ENCODE measurements at regions not wholly inside any gene's neighbourhood (a gene's known extent, or its start where the extent isn't known, plus 50 kb on each side); places are given as distances from the start of the nearest gene placed in this dataset.

- DNase-seq, result no peak
Observed at GRCh38 chr6:163723759-163724158, 309.2 kb downstream of the QKI start.

GRCh38 chr6:163721922-163722692 is 307.6 kb downstream of the QKI start:
- DNase-seq, result no peak

GRCh38 chr6:163721435-163721834 is 306.9 kb downstream of the QKI start:
- DNase-seq, result no peak

GRCh38 chr6:163720460-163721235 is 306.1 kb downstream of the QKI start:
- no peak for DNase-seq

GRCh38 chr6:163720005-163720404 is 305.5 kb downstream of the QKI start:
- peak in 2 of 3 experiments; percentile 57 to 89 for DNase-seq

GRCh38 chr6:163719028-163719742 is 304.7 kb downstream of the QKI start:
- no peak for DNase-seq

GRCh38 chr6:163718537-163718936 is 304.0 kb downstream of the QKI start:
- DNase-seq, result no peak

- no peak for DNase-seq
Observed at GRCh38 chr6:163717106-163717764, 302.7 kb downstream of the QKI start.

- DNase-seq, result no peak
Observed at GRCh38 chr6:163716690-163717089, 302.2 kb downstream of the QKI start.

- no peak for DNase-seq
Observed at GRCh38 chr6:163715846-163716245, 301.3 kb downstream of the QKI start.

GRCh38 chr6:163714179-163714578 is 299.7 kb downstream of the QKI start:
- DNase-seq, result no peak

GRCh38 chr6:163712981-163713380 is 298.5 kb downstream of the QKI start:
- no peak for DNase-seq

- DNase-seq, result no peak
Observed at GRCh38 chr6:163712566-163712961, 298.0 kb downstream of the QKI start.

GRCh38 chr6:163711615-163712565 is 297.4 kb downstream of the QKI start:
- no peak for DNase-seq

- no peak for DNase-seq
Observed at GRCh38 chr6:163710532-163711470, 296.3 kb downstream of the QKI start.

- no peak for DNase-seq
Observed at GRCh38 chr6:163709693-163710092, 295.2 kb downstream of the QKI start.

GRCh38 chr6:163709255-163709654 is 294.7 kb downstream of the QKI start:
- DNase-seq, result no peak

- DNase-seq, result no peak
Observed at GRCh38 chr6:163708466-163708865, 293.9 kb downstream of the QKI start.

GRCh38 chr6:163707387-163708355 is 293.2 kb downstream of the QKI start:
- no peak for DNase-seq
